K562 (cell line): ENCODE measurements at regions not wholly inside any gene's neighbourhood (a gene's known extent, or its start where the extent isn't known, plus 50 kb on each side); places are given as distances from the start of the nearest gene placed in this dataset.

Experiments
- EZH2 ChIP-seq: IDR thresholded peaks from 2 replicates; pipeline ENCODE4 v1.6.1; 2012; ENCODE audit warnings: low read depth, mild to moderate bottlenecking, inconsistent platforms, low read length, borderline replicate concordance
- JUND ChIP-seq, 2 experiments: IDR thresholded peaks; 2 replicates in 1 of 2; 3 replicates in 1 of 2; pipeline ENCODE4 v1.6.1; 2011; ENCODE audit warnings: borderline replicate concordance in 2 of 2, low read depth in 2 of 2, low read length in 2 of 2, improper control_type of control experiment in 1 of 2, missing biosample characterization in 1 of 2, missing genetic modification characterization in 1 of 2, missing genetic modification reagents in 1 of 2
- NFYB ChIP-seq: IDR thresholded peaks from 2 replicates; pipeline ENCODE4 v1.6.1; 2011; ENCODE audit warnings: mild to moderate bottlenecking, moderate library complexity; ENCODE audit not compliant: insufficient read length; ENCODE audit errors: extremely low read depth
- PBX2 ChIP-seq, 2 experiments: IDR thresholded peaks in 1 of 2; conservative IDR thresholded peaks in 1 of 2; 2 replicates each; pipeline ENCODE4 v1.6.1; 2016; ENCODE audit warnings: low read depth in 2 of 2, mild to moderate bottlenecking in 1 of 2, missing compliant biosample characterization in 1 of 2, missing genetic modification characterization in 1 of 2, moderate library complexity in 1 of 2
- POLR2A ChIP-seq: fragments of 450-650 bp; conservative IDR thresholded peaks from 2 replicates; pipeline ENCODE4 v1.6.1; 2016
- POLR2AphosphoS5 ChIP-seq: IDR thresholded peaks from 2 replicates; pipeline ENCODE4 v1.6.1; 2011; ENCODE audit warnings: mild to moderate bottlenecking, low read depth, low read length, moderate library complexity; ENCODE audit not compliant: control insufficient read depth, insufficient read depth
- RCOR1 ChIP-seq, 2 experiments: IDR thresholded peaks; 2 replicates each; pipeline ENCODE4 v1.6.1; 2012; ENCODE audit warnings: low read depth in 2 of 2, low read length in 2 of 2, borderline replicate concordance in 1 of 2, improper control_type of control experiment in 1 of 2
- TF ChIP-seq, protein P1 (sequence below): fragments of 200-800 bp; sonication (Bioruptor generic); IDR thresholded peaks from 2 replicates; pipeline ENCODE4 v1.6.1; 2017; ENCODE audit warnings: missing genetic modification characterization, missing compliant biosample characterization
- TF ChIP-seq, protein P2 (sequence below): sonication (generic); formaldehyde crosslinking; IDR thresholded peaks from 2 replicates; pipeline ENCODE4 v1.8.1; 2023; ENCODE audit warnings: mild to moderate bottlenecking, missing genetic modification reagents
- TF ChIP-seq, protein P3 (sequence below): fragments of 450-650 bp; conservative IDR thresholded peaks from 2 replicates; pipeline ENCODE4 v1.6.1; 2016; ENCODE audit warnings: missing genetic modification characterization, low read depth, mild to moderate bottlenecking, control low read depth, missing compliant biosample characterization

GRCh38 chr5:30040488-30041118, 1152.9 kb upstream of the CDH6 start:
- TF ChIP-seq POLR2A (no peak), POLR2AphosphoS5 (no peak), EZH2 (no peak), JUND (IDR thresholded peaks at IDR 0.05; ENCODE audit: borderline replicate concordance, low read depth, low read length) (no peak), JUND (tag; IDR thresholded peaks at IDR 0.05; ENCODE audit: borderline replicate concordance, low read depth, low read length) (no peak), RCOR1 (IDR thresholded peaks at IDR 0.05; ENCODE audit: borderline replicate concordance in 1 of 2, low read depth in 2 of 2, low read length in 2 of 2) (no peak), PBX2 (CRISPR knock-in tag; IDR thresholded peaks at IDR 0.05; ENCODE audit: low read depth) (no peak), PBX2 (tag; conservative IDR thresholded peaks at IDR 0.05; ENCODE audit: low read depth) (no peak), NFYB (no peak)
- TF ChIP-seq, protein P1, sequence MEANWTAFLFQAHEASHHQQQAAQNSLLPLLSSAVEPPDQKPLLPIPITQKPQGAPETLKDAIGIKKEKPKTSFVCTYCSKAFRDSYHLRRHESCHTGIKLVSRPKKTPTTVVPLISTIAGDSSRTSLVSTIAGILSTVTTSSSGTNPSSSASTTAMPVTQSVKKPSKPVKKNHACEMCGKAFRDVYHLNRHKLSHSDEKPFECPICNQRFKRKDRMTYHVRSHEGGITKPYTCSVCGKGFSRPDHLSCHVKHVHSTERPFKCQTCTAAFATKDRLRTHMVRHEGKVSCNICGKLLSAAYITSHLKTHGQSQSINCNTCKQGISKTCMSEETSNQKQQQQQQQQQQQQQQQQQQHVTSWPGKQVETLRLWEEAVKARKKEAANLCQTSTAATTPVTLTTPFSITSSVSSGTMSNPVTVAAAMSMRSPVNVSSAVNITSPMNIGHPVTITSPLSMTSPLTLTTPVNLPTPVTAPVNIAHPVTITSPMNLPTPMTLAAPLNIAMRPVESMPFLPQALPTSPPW, result no peak
- TF ChIP-seq, protein P2, sequence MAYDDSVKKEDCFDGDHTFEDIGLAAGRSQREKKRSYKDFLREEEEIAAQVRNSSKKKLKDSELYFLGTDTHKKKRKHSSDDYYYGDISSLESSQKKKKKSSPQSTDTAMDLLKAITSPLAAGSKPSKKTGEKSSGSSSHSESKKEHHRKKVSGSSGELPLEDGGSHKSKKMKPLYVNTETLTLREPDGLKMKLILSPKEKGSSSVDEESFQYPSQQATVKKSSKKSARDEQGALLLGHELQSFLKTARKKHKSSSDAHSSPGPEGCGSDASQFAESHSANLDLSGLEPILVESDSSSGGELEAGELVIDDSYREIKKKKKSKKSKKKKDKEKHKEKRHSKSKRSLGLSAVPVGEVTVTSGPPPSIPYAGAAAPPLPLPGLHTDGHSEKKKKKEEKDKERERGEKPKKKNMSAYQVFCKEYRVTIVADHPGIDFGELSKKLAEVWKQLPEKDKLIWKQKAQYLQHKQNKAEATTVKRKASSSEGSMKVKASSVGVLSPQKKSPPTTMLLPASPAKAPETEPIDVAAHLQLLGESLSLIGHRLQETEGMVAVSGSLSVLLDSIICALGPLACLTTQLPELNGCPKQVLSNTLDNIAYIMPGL (CRISPR knock-in tag), result no peak
- TF ChIP-seq, protein P3, sequence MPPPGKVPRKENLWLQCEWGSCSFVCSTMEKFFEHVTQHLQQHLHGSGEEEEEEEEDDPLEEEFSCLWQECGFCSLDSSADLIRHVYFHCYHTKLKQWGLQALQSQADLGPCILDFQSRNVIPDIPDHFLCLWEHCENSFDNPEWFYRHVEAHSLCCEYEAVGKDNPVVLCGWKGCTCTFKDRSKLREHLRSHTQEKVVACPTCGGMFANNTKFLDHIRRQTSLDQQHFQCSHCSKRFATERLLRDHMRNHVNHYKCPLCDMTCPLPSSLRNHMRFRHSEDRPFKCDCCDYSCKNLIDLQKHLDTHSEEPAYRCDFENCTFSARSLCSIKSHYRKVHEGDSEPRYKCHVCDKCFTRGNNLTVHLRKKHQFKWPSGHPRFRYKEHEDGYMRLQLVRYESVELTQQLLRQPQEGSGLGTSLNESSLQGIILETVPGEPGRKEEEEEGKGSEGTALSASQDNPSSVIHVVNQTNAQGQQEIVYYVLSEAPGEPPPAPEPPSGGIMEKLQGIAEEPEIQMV (tag), result no peak
